NOMO-1 treated with DMSO at 0.1 percent for 48 hours (cell line): ENCODE measurements at regions not wholly inside any gene's neighbourhood (a gene's known extent, or its start where the extent isn't known, plus 50 kb on each side); places are given as distances from the start of the nearest gene placed in this dataset.

Experiments used
- DNase-seq: peaks from one replicate; lab custom pipeline; 2025; ENCODE audit not compliant: unreplicated experiment; lab: John Stamatoyannopoulos, UW

- DNase-seq = peak; percentile 90
These were observed 175.4 kb upstream of the AHR start for GRCh38 chr7:17123020-17123419.

GRCh38 chr7:17126413-17127268, 171.8 kb upstream of the AHR start:
- DNase-seq = no peak

- no peak for DNase-seq
These were observed 169.2 kb upstream of the AHR start for GRCh38 chr7:17129218-17129617.

- peak; percentile 16 for DNase-seq
These were observed 168.0 kb upstream of the AHR start for GRCh38 chr7:17130281-17131059.

GRCh38 chr7:17131060-17131345, 167.4 kb upstream of the AHR start:
- DNase-seq = no peak

GRCh38 chr7:17131983-17132655, 166.3 kb upstream of the AHR start:
- DNase-seq = no peak

GRCh38 chr7:17132726-17133125, 165.7 kb upstream of the AHR start:
- DNase-seq = no peak

- DNase-seq = no peak
These were observed 164.5 kb upstream of the AHR start for GRCh38 chr7:17133977-17134376.

GRCh38 chr7:17134786-17135185, 163.7 kb upstream of the AHR start:
- no peak for DNase-seq

- no peak for DNase-seq
These were observed 162.3 kb upstream of the AHR start for GRCh38 chr7:17136126-17136525.

GRCh38 chr7:17139081-17139480, 159.4 kb upstream of the AHR start:
- no peak for DNase-seq

- no peak for DNase-seq
These were observed 158.0 kb upstream of the AHR start for GRCh38 chr7:17140406-17140805.

- DNase-seq = peak; percentile 0
These were observed 155.5 kb upstream of the AHR start for GRCh38 chr7:17142831-17143541.

GRCh38 chr7:17144322-17144721, 154.1 kb upstream of the AHR start:
- peak; percentile 13 for DNase-seq

GRCh38 chr7:17146621-17147020, 151.8 kb upstream of the AHR start:
- no peak for DNase-seq

GRCh38 chr7:17147409-17147808, 151.0 kb upstream of the AHR start:
- no peak for DNase-seq

GRCh38 chr7:17150018-17150417, 148.4 kb upstream of the AHR start:
- peak; percentile 93 for DNase-seq

GRCh38 chr7:17152721-17153120, 145.7 kb upstream of the AHR start:
- DNase-seq = peak; percentile 98

GRCh38 chr7:17153536-17153935, 144.9 kb upstream of the AHR start:
- peak; percentile 53 for DNase-seq

GRCh38 chr7:17155529-17155928, 142.9 kb upstream of the AHR start:
- DNase-seq = peak; percentile 2

- DNase-seq = no peak
These were observed 140.2 kb upstream of the AHR start for GRCh38 chr7:17158261-17158660.
